ENCODE measurements at regions not wholly inside any gene's neighbourhood (a gene's known extent, or its start where the extent isn't known, plus 50 kb on each side); places are given as distances from the start of the nearest gene placed in this dataset.
"Not testable (repeated sequence)": the region's sequence is repeated elsewhere in the genome, so short reads cannot be mapped to it uniquely, and the experiment has no call there.

GRCh38 chr12:37545759-37546158 is 770.8 kb upstream of the ALG10B start:
- H3K27ac Mint-ChIP-seq: no peak overlapping the region

GRCh38 chr12:37546206-37546605 is 770.4 kb upstream of the ALG10B start:
- no peak for DNase-seq
- peaks cover 4% of the 10 kb centered on the region for H3K27me3 Mint-ChIP-seq (ENCODE audit: low read depth, poor library complexity)
- H3K4me1 Mint-ChIP-seq: no peaks in the 10 kb centered on the region
- H3K27ac Mint-ChIP-seq: no peak overlapping the region
- H3K9me3 Mint-ChIP-seq: peaks cover 91% of the 10 kb centered on the region
- H3K4me3 Mint-ChIP-seq: no peak overlapping the region
- peaks cover 15% of the 10 kb centered on the region for H3K36me3 Mint-ChIP-seq (ENCODE audit: low read depth)
- no peak for TF ChIP-seq CTCF (IDR thresholded peaks at IDR 0.05)

More at GRCh38 chr12:37545759-37546158, 770.8 kb upstream of the ALG10B start:
- Mint-ChIP-seq H3K27me3 (ENCODE audit: low read depth, poor library complexity) (peaks cover 4% of the 10 kb centered on the region), H3K4me3 (no peak overlapping the region), H3K9me3 (peaks cover 93% of the 10 kb centered on the region), H3K4me1 (no peaks in the 10 kb centered on the region), H3K36me3 (ENCODE audit: low read depth) (peaks cover 15% of the 10 kb centered on the region)
- TF ChIP-seq CTCF (IDR thresholded peaks at IDR 0.05): no peak
- DNase-seq: no peak

GRCh38 chr12:37546901-37547475 is 769.6 kb upstream of the ALG10B start:
- peaks cover 4% of the 10 kb centered on the region for H3K27me3 Mint-ChIP-seq (ENCODE audit: low read depth, poor library complexity)
- no peak overlapping the region for H3K27ac Mint-ChIP-seq
- H3K9me3 Mint-ChIP-seq: peaks cover 94% of the 10 kb centered on the region
- DNase-seq: no peak
- TF ChIP-seq CTCF (IDR thresholded peaks at IDR 0.05): no peak
- H3K36me3 Mint-ChIP-seq (ENCODE audit: low read depth): peaks cover 15% of the 10 kb centered on the region
- H3K4me3 Mint-ChIP-seq: no peak overlapping the region
- H3K4me1 Mint-ChIP-seq: no peaks in the 10 kb centered on the region

GRCh38 chr12:37547611-37548010 is 769.0 kb upstream of the ALG10B start:
- Mint-ChIP-seq H3K36me3 (ENCODE audit: low read depth) (peaks cover 13% of the 10 kb centered on the region), H3K4me1 (no peaks in the 10 kb centered on the region), H3K9me3 (peaks cover 94% of the 10 kb centered on the region), H3K27ac (no peak overlapping the region), H3K27me3 (ENCODE audit: low read depth, poor library complexity) (peaks cover 1% of the 10 kb centered on the region), H3K4me3 (no peak overlapping the region)
- no peak for TF ChIP-seq CTCF (IDR thresholded peaks at IDR 0.05)
- no peak for DNase-seq

GRCh38 chr12:37548266-37548805 is 768.2 kb upstream of the ALG10B start:
- Mint-ChIP-seq H3K27ac (no peak overlapping the region), H3K36me3 (ENCODE audit: low read depth) (peaks cover 10% of the 10 kb centered on the region), H3K4me1 (no peaks in the 10 kb centered on the region), H3K4me3 (no peak overlapping the region), H3K9me3 (peaks cover 94% of the 10 kb centered on the region), H3K27me3 (ENCODE audit: low read depth, poor library complexity) (peaks cover 3% of the 10 kb centered on the region)
- no peak for DNase-seq
- TF ChIP-seq CTCF (IDR thresholded peaks at IDR 0.05): no peak

GRCh38 chr12:37556957-37557356 is 759.6 kb upstream of the ALG10B start:
- not testable (repeated sequence) for H3K4me3 Mint-ChIP-seq; H3K27me3 Mint-ChIP-seq (ENCODE audit: low read depth, poor library complexity); DNase-seq; H3K27ac Mint-ChIP-seq; H3K36me3 Mint-ChIP-seq (ENCODE audit: low read depth); H3K4me1 Mint-ChIP-seq
- H3K9me3 Mint-ChIP-seq: peaks cover 83% of the 10 kb centered on the region

All from nephron progenitor cell (in vitro differentiated cells).